ENCODE measurements at regions not wholly inside any gene's neighbourhood (a gene's known extent, or its start where the extent isn't known, plus 50 kb on each side); places are given as distances from the start of the nearest gene placed in this dataset.

DNA sequence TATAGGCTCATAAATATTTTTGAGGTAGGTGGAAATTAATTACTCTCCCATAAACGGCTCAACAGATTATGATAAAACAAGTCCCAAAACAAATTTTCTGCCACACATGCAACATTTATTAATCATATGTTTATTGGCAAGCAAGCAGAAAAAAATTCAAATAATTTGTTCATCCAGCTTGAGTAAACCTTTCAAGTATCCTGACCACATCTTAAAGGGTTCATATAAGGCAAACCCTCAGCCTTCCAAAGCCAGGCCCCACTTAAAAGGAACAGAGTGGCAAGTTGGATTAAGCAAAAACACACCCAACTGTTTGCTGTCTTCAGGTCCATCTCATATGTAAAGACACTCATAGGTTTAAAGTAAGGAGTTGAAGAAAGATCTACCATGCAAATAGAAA lies 1042.3 kb downstream of the DIPK2A start:
- TF ChIP-seq BHLHE40 (IDR thresholded peaks at IDR 0.05; ENCODE audit: borderline replicate concordance) (no peak), FOXA1 (IDR thresholded peaks at IDR 0.05) (no peak), LEF1 (IDR thresholded peaks at IDR 0.05; ENCODE audit: borderline replicate concordance) (no peak), FOXK2 (IDR thresholded peaks at IDR 0.05) (no peak), FOXM1 (IDR thresholded peaks at IDR 0.05; ENCODE audit: borderline replicate concordance) (no peak), ZNF384 (IDR thresholded peaks at IDR 0.05) (no peak), NFRKB (IDR thresholded peaks at IDR 0.05) (no peak), SUZ12 (IDR thresholded peaks at IDR 0.05) (no peak), ELF4 (IDR thresholded peaks at IDR 0.05) (no peak), TARDBP (IDR thresholded peaks at IDR 0.05) (no peak), SP1 (IDR thresholded peaks at IDR 0.05) (no peak)
